HEK293T (cell line): ENCODE measurements at regions not wholly inside any gene's neighbourhood (a gene's known extent, or its start where the extent isn't known, plus 50 kb on each side); places are given as distances from the start of the nearest gene placed in this dataset.

Source experiments
- CTCF ChIA-PET: fragments of 350-600 bp; formaldehyde crosslinking; extraction: SDS; loops from one replicate; lab custom pipeline; 2021; ENCODE audit warnings: antibody characterized with exemption, inconsistent platforms; lab: Yijun Ruan, JAX
- POLR2A ChIA-PET: fragments of 350-600 bp; formaldehyde crosslinking; extraction: SDS; loops from one replicate; lab custom pipeline; 2020; ENCODE audit warnings: antibody characterized with exemption, inconsistent platforms; lab: Yijun Ruan, JAX
- DNase-seq: peaks from one replicate; pipeline ENCODE4 v3.0.0; 2012; ENCODE audit warnings: mixed read lengths; ENCODE audit errors: extremely low spot score
- ARNT ChIP-seq: fragments of 450-650 bp; IDR thresholded peaks from 2 replicates; pipeline ENCODE4 v1.6.1; 2017; ENCODE audit warnings: mild to moderate bottlenecking
- BHLHE40 ChIP-seq: fragments of 450-650 bp; IDR thresholded peaks from 2 replicates; pipeline ENCODE4 v1.6.1; 2016; ENCODE audit warnings: mild to moderate bottlenecking, moderate library complexity, borderline replicate concordance
- CTBP1 ChIP-seq: fragments of 450-650 bp; IDR thresholded peaks from 2 replicates; pipeline ENCODE4 v1.6.1; 2016; ENCODE audit warnings: borderline replicate concordance
- ELF4 ChIP-seq: fragments of 450-650 bp; IDR thresholded peaks from 2 replicates; pipeline ENCODE4 v1.6.1; 2017; ENCODE audit warnings: antibody characterized with exemption
- FOXA1 ChIP-seq: fragments of 450-650 bp; IDR thresholded peaks from 2 replicates; pipeline ENCODE4 v1.6.1; 2016; ENCODE audit warnings: mild to moderate bottlenecking
- FOXK2 ChIP-seq: fragments of 450-650 bp; IDR thresholded peaks from 2 replicates; pipeline ENCODE4 v1.6.1; 2016; ENCODE audit warnings: mild to moderate bottlenecking
- FOXM1 ChIP-seq: fragments of 450-650 bp; IDR thresholded peaks from 2 replicates; pipeline ENCODE4 v1.6.1; 2017; ENCODE audit warnings: mild to moderate bottlenecking, borderline replicate concordance
- HDGF ChIP-seq: fragments of 450-650 bp; IDR thresholded peaks from 2 replicates; pipeline ENCODE4 v1.6.1; 2017; ENCODE audit warnings: antibody characterized with exemption, borderline replicate concordance
- L3MBTL2 ChIP-seq: fragments of 450-650 bp; conservative IDR thresholded peaks from 2 replicates; pipeline ENCODE4 v1.6.1; 2016; ENCODE audit warnings: mild to moderate bottlenecking
- LEF1 ChIP-seq: fragments of 450-650 bp; IDR thresholded peaks from 2 replicates; pipeline ENCODE4 v1.6.1; 2017; ENCODE audit warnings: mild to moderate bottlenecking, borderline replicate concordance
- NFRKB ChIP-seq: fragments of 450-650 bp; IDR thresholded peaks from 2 replicates; pipeline ENCODE4 v1.6.1; 2016; ENCODE audit warnings: mild to moderate bottlenecking, moderate library complexity
- SP1 ChIP-seq: fragments of 450-650 bp; IDR thresholded peaks from 2 replicates; pipeline ENCODE4 v1.6.1; 2017
- SUZ12 ChIP-seq: fragments of 450-650 bp; IDR thresholded peaks from 2 replicates; pipeline ENCODE4 v1.6.1; 2016; ENCODE audit warnings: mild to moderate bottlenecking
- TARDBP ChIP-seq: fragments of 450-650 bp; IDR thresholded peaks from 2 replicates; pipeline ENCODE4 v1.6.1; 2016
- ZNF384 ChIP-seq: fragments of 450-650 bp; IDR thresholded peaks from 2 replicates; pipeline ENCODE4 v1.6.1; 2016
- TF ChIP-seq, protein P1 (sequence below): fragments of 450-650 bp; IDR thresholded peaks from 2 replicates; pipeline ENCODE4 v1.6.1; 2016

GRCh38 chr3:177810162-177810623 lies 612.9 kb upstream of the TBL1XR1 start:
- TF ChIP-seq CTBP1 (no peak), ELF4 (no peak), LEF1 (no peak), ZNF384 (no peak), BHLHE40 (no peak), NFRKB (no peak), SP1 (no peak), HDGF (no peak), SUZ12 (no peak), L3MBTL2 (no peak), FOXK2 (no peak), TARDBP (no peak), ARNT (no peak), FOXM1 (no peak), FOXA1 (no peak)
- TF ChIP-seq, protein P1, sequence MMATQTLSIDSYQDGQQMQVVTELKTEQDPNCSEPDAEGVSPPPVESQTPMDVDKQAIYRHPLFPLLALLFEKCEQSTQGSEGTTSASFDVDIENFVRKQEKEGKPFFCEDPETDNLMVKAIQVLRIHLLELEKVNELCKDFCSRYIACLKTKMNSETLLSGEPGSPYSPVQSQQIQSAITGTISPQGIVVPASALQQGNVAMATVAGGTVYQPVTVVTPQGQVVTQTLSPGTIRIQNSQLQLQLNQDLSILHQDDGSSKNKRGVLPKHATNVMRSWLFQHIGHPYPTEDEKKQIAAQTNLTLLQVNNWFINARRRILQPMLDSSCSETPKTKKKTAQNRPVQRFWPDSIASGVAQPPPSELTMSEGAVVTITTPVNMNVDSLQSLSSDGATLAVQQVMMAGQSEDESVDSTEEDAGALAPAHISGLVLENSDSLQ, result no peak
- ChIA-PET CTCF (no interaction called here), POLR2A (no interaction called here)
- no peak for DNase-seq

DNA sequence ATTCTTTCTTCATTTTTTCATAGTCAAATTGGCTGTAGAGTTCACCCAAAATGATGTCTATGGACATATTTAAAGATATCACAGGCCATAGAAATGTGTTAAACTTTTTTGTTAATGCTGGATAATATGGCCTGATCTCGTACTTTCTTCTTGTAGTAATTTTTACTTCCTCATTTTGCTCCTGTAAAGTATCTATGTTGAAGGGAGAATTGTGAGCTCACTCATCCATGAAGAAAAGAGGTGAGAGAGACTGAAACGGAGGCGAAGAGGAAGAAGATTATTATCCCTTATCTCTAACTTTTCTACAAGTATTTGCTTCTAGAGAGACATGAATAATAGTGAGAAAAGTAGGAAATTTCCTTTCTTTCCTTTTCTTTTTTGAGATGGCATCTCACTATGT lies 613.8 kb upstream of the TBL1XR1 start:
- ChIA-PET POLR2A (no interaction called here), CTCF (no interaction called here)
- TF ChIP-seq FOXA1 (no peak), ELF4 (no peak), ARNT (no peak), SUZ12 (no peak), SP1 (no peak), FOXM1 (no peak), LEF1 (no peak), CTBP1 (no peak), L3MBTL2 (no peak), TARDBP (no peak), ZNF384 (no peak), FOXK2 (no peak), NFRKB (no peak), HDGF (no peak), BHLHE40 (no peak)
- TF ChIP-seq, protein P1, result no peak
- no peak for DNase-seq

DNA sequence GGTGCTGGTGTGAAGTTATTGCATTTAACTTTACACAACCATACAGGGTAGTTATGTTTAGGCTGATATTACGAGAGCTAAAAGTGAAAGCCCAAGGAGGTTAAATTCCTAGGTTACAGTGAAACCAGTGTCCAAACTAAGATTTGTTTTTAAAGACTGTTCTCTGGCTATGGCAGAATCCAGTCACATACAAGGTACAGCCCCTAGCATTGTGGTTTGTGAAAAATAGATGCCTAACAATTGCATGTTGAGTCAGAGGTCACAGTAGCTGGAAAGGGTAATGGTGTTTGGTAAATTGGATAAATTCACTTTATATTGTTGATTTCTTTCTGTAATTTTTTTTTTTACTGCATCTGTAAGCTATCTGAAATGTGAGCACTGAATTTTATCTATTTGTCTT lies 614.6 kb upstream of the TBL1XR1 start:
- ChIA-PET CTCF (no interaction called here), POLR2A (no interaction called here)
- TF ChIP-seq NFRKB (no peak), CTBP1 (no peak), TARDBP (no peak), SUZ12 (no peak), ARNT (no peak), HDGF (no peak), BHLHE40 (no peak), FOXK2 (no peak), SP1 (no peak), ELF4 (no peak), L3MBTL2 (no peak), FOXM1 (no peak), LEF1 (no peak), FOXA1 (no peak), ZNF384 (no peak)
- TF ChIP-seq, protein P1, result no peak
- no peak for DNase-seq

- no peak for TF ChIP-seq SP1
- no peak for TF ChIP-seq NFRKB
- no peak for DNase-seq
- CTCF ChIA-PET, result no interaction called here
- POLR2A ChIA-PET, result no interaction called here
Observed at GRCh38 chr3:177812492-177812891, 615.2 kb upstream of the TBL1XR1 start.

DNA sequence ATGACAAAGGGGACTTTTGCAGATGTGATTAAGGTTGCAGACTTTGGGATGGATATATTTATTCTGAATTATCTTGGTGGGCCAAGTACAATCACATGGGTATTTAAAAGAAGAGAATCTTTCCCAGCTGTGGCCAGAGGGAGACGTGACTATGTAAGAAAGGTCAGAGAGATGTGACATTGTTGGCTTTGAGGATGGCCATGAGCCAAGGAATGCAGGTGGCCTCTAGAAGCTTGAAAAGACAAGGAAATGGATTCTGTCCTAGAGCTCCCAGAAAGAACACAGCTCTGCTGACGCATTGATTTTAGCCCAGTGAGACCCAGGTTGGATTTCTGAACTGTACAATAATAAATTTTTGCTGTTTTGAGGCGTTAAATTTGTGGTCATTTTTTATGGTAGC lies 616.0 kb upstream of the TBL1XR1 start:
- DNase-seq, result no peak
- ChIA-PET CTCF (interaction anchor here (0.6 kb wide), 1 partner anchor 8 kb away, joined by 4 read pairs; no protein-coding TSS in a partner anchor), POLR2A (no interaction called here)
- TF ChIP-seq LEF1, result no peak
- no peak for TF ChIP-seq FOXK2
- TF ChIP-seq ELF4, result no peak
- no peak for TF ChIP-seq ZNF384
- TF ChIP-seq, protein P1, result no peak
- TF ChIP-seq TARDBP, result no peak

GRCh38 chr3:177816667-177817208 lies 619.5 kb upstream of the TBL1XR1 start:
- ChIA-PET POLR2A (no interaction called here), CTCF (no interaction called here)
- no peak for DNase-seq
- TF ChIP-seq TARDBP (no peak), ZNF384 (no peak), ARNT (no peak), FOXA1 (no peak), BHLHE40 (no peak), HDGF (no peak), FOXM1 (no peak)
- TF ChIP-seq, protein P1, result no peak
